Limb (tissue), 2 donors: ENCODE measurements at regions not wholly inside any gene's neighbourhood (a gene's known extent, or its start where the extent isn't known, plus 50 kb on each side); places are given as distances from the start of the nearest gene placed in this dataset.
"Not testable (repeated sequence)": the region's sequence is repeated elsewhere in the genome, so short reads cannot be mapped to it uniquely, and the experiment has no call there.

Source experiments
- DNase-seq, 2 donors: peaks; one replicate each; pipeline ENCODE4 v3.0.0-alpha.2; 2016; ENCODE audit errors: extremely low spot score in 2 of 2

GRCh38 chr18:51330148-51330547 is 132.7 kb upstream of the MEX3C start:
- no peak for DNase-seq

GRCh38 chr18:51330739-51331138 is 133.3 kb upstream of the MEX3C start:
- no peak for DNase-seq

GRCh38 chr18:51337406-51337805 is 139.9 kb upstream of the MEX3C start:
- DNase-seq = no peak

DNA sequence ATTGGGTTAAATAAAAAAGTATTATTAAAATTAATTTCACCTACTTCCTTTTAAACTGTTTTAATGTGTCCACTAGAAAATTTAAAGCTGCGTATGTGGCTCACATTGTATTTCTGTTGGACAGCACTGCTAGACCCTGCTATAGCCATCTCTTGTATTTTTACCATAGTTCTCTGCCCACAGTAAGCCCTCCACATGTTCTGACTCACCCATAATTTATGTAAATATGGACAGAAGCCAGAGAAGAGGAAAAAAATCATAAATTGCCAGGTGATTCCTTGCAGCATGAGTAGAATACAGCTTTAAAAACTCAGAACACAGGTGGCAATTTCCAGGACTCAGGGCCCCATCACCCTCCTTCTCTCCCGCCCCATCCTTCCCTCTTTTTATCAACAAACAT is 142.4 kb upstream of the MEX3C start:
- no peak for DNase-seq

DNA sequence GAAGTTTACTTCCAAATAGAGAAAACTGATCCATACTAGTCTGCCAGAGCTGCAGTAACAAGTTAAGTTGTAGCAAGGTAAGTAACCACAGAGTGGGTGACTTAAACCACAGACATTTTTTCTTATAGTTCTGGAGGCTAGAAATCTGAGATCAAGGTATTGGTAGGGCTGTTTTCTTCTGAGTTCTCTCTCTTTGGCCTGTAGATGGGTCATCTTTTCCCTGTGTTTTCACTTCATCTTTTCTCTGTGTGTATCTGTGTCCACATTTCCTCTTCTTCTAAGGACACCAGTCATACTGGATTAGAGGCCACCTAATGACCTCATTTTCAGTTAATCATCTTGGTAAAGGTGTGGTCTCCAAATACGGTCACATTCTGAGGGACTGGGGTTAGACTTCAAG is 142.9 kb upstream of the MEX3C start:
- DNase-seq = no peak

DNA sequence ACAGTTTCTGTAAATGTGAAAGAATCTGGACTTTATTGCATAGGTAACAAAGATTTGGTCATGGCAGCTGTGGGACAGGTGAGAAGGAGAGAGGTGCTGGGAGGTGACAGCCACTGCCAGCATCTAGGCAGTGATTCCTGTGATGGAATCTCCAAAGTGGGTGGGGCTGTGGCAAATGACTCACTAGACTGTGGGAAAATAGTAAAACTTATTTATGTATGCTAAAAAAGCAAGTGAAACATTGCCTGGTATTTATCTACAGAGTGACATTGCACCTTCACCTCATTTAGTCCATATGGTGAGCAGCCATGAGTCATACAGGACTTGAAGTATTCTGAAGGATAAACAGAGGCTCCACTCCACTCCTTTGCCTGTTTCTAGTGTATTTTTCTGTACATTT is 145.3 kb upstream of the MEX3C start:
- no peak for DNase-seq

- no peak for DNase-seq
These were observed 148.4 kb upstream of the MEX3C start for GRCh38 chr18:51345848-51346391.

GRCh38 chr18:51346404-51346803 is 148.9 kb upstream of the MEX3C start:
- no peak for DNase-seq

DNA sequence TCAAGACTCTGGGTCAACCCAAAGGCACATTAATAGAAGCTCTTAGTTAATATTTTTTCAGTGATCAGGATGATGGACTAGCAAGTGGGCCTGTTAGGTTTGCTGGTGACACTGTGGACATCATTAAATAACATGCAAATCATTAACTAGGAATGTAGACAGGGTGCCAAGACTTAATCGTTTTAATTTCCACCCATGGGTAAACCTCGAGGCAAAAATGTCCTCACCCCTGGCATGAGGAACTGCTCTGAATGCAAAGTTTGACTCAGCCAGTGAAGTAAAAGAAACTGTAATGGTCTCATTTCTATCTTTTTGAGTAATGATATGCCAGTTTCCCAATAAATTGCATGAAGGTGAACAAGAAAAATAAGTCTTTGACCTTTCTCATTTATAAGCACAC is 152.6 kb upstream of the MEX3C start:
- DNase-seq = no peak

DNA sequence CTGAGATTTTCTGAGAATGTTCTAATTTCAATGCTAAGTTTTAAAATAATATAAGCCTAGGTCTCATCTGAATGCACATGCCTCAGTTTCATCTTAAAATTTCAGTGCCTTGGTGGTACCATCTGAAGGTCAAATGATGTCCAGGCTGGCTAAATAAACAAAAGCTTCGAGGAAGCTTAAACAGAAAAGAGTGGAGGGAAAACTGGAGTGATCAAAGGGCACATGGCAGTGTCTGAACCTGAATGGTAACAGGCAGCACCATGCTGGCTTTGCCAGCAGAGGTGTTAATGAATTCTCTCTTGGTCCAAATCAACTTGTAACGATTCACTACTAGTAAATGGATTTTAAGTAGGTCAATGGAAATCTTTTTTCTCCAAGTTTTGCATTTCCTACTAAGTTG is 158.4 kb upstream of the MEX3C start:
- DNase-seq = no peak

- not testable (repeated sequence) for DNase-seq
These were observed 162.8 kb upstream of the MEX3C start for GRCh38 chr18:51360301-51360700.

GRCh38 chr18:51361130-51361860 is 163.8 kb upstream of the MEX3C start:
- DNase-seq = no peak

- DNase-seq = no peak
These were observed 165.9 kb upstream of the MEX3C start for GRCh38 chr18:51363384-51363783.

DNA sequence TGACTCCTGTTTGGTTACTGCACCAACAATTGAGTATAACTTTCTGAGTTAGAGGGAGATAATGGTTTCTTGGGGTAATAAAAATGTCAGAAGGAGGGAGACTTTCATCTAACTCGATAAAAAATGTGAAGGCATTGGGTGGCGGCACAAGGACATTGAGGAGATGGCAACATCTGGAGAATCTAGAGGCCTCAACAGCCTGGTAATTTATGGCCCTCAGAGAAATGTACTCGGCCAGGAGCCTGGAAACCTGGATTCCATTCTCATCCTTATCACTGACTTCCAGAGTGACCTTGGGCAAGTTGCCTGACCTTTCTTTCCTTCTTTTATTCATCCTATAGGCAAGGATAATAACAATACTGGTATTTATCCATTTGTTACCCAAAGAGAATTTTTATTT is 173.5 kb upstream of the MEX3C start:
- DNase-seq = no peak

- DNase-seq = no peak
These were observed 174.4 kb upstream of the MEX3C start for GRCh38 chr18:51371929-51372328.

GRCh38 chr18:51382081-51382480 is 184.6 kb upstream of the MEX3C start:
- DNase-seq = no peak

DNA sequence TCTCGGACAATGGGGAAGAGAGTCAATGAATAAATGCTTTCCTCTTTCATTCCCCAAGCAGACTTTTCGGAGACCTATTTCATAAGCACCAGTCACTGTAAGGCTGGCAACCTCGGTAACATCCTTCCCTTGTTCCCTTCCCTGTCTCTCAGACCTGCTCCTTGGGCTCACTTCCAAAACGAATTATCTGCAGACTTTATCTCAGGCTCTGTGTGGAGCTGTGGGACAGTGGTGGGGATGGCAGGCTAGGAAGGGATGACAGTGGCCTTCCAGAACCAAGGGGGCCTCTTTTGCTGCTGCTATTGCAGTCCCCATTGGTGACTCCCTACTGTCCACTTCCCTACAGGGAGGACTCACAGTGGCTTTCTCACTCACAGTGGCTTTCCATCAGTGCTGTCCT is 185.6 kb upstream of the MEX3C start:
- DNase-seq = no peak

GRCh38 chr18:51383711-51384110 is 186.2 kb upstream of the MEX3C start:
- no peak for DNase-seq

- no peak for DNase-seq
These were observed 187.8 kb upstream of the MEX3C start for GRCh38 chr18:51385270-51385669.

DNA sequence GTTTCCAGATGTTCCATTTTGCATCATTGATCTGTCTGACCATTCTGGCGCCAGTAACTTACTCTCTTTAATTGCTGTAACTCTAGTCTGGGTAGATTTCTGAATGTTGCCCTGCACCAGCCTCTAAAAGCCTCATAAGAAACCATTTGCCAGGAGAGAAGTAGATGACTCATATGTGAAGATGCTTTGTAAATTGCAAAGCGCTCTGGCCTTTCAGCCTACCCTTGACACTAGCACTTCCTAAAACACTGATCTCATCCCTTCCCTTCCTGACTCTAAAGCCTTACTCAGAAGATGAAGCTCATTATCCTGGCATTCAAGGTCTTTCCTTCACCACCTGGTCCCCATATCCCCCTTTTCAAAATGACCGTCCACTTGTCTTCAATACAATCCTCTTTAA is 193.2 kb upstream of the MEX3C start:
- DNase-seq = no peak

DNA sequence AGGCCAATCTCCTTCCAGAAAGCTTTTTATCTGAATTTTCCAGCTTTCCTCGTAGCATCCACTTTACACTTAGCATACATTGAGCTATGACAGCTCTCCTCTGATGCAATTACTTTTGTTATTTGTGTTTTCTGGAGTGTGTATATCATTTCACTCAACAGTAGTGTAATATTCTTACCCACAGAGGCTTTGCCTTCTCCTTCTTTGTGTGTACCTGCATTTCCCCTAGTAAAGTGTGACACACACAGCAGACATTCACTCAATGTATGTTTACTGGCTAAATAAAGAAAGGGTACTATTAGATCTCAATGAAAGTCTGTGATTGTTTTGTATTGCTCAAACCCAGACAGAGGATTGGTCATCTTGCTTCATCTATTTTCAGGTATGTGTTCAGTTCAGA is 193.7 kb upstream of the MEX3C start:
- DNase-seq = no peak

DNA sequence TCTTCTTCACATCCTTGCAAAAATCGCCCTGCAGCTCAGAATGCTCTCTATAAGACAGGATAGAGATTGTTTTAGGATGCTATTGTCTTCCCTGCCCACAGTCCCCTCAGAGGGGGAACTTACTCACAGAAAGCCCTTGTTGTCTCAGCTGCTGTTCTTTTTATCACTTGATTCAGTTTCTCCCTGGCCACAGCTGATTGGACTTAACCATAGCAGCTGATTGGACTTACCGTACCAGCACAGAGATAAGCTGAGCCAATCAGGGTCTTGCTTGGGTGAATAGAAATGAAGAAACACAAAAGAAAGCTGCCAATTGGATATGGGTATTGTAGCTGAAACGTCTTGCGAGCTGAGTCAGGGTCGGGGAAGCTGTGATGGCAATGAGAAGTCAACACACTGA is 194.2 kb upstream of the MEX3C start:
- DNase-seq = no peak

GRCh38 chr18:51397347-51397962 is 200.0 kb upstream of the MEX3C start:
- no peak for DNase-seq
